BJ (cell line): ENCODE measurements at regions not wholly inside any gene's neighbourhood (a gene's known extent, or its start where the extent isn't known, plus 50 kb on each side); places are given as distances from the start of the nearest gene placed in this dataset.

Experiments
- CTCF ChIA-PET: fragments of 350-600 bp; formaldehyde crosslinking; extraction: SDS; loops from one replicate; lab custom pipeline; 2021; ENCODE audit warnings: antibody characterized with exemption, inconsistent platforms; lab: Yijun Ruan, JAX
- POLR2A ChIA-PET: fragments of 300-600 bp; sonication (Branson Sonifier 250); formaldehyde crosslinking; extraction: SDS; loops from one replicate; lab custom pipeline; 2021; ENCODE audit warnings: antibody characterized with exemption; lab: Charles Lee
- DNase-seq: peaks from one replicate; pipeline ENCODE4 v3.0.0-alpha.2; 2011; ENCODE audit warnings: low read depth
- H3K27me3 ChIP-seq: 2 replicates; pipeline ENCODE4 v1.6.0; 2011; ENCODE audit warnings: low read length; ENCODE audit not compliant: control insufficient read depth, insufficient read depth
- H3K36me3 ChIP-seq: 2 replicates; pipeline ENCODE4 v1.5.1; 2011; ENCODE audit warnings: low read length; ENCODE audit not compliant: control insufficient read depth, insufficient read depth
- H3K4me3 ChIP-seq: 2 replicates; pipeline ENCODE4 v1.5.1; 2011; ENCODE audit warnings: low read depth, mild to moderate bottlenecking, control low read depth, low read length
- CTCF ChIP-seq: IDR thresholded peaks from 2 replicates; pipeline ENCODE4 v1.5.1; 2011; ENCODE audit warnings: low read depth, mild to moderate bottlenecking, control low read depth, inconsistent platforms, low read length, moderate library complexity; ENCODE audit not compliant: insufficient read depth

DNA sequence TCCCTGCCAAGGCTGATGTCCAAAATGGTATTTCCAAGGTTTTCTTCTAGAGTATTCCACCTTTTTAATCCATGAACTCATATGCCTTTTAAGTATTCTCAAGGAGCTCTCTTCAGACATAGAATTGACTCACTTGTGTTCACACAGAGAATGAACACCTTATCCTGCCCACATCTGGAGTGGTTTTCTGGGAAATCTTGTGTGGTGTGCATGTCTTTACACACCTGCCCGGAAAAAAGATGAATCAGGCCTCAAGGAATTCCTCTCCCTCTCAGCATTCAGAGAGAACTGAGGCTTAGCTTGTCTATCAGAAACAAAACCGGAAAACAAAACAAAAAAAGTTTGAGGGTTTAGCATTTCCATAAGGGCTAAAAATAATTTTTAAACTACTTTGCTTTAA, 148.8 kb downstream of the TFAP2A start:
- POLR2A ChIA-PET = no interaction called here
- H3K27me3 ChIP-seq = no peaks in the 10 kb centered on the region
- CTCF ChIA-PET = interaction anchor here (0.6 kb wide), 1 partner anchor 18 kb away, joined by 3 read pairs; no protein-coding TSS in a partner anchor
- no peaks in the 10 kb centered on the region for H3K36me3 ChIP-seq
- no peak for TF ChIP-seq CTCF
- no peak for DNase-seq
- H3K4me3 ChIP-seq = no peak overlapping the region

DNA sequence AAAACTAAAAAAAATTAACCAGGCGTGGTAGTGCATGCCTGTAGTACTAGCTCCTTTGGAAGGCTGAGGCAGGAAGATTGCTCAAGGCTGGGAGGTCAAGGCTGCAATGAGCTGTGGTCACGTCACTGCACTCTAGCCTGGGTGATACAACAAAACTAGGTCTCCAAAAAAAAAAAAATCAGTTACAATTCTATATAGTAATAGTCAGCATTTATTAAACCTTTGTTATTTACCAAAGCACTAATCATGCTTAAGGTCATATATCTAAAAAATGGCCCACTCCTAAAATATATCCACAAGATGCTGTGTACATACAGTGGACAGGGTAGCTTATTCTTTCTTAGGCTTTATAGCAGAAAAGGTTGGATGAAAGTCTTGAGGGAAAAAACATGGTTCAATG, 152.4 kb downstream of the TFAP2A start:
- TF ChIP-seq CTCF = no peak
- Histone ChIP-seq H3K27me3 (no peaks in the 10 kb centered on the region), H3K36me3 (no peaks in the 10 kb centered on the region), H3K4me3 (no peak overlapping the region)
- POLR2A ChIA-PET = no interaction called here
- CTCF ChIA-PET = interaction anchor here (1.1 kb wide), 1 partner anchor 10 kb away, joined by 4 read pairs; no protein-coding TSS in a partner anchor
- DNase-seq = no peak

DNA sequence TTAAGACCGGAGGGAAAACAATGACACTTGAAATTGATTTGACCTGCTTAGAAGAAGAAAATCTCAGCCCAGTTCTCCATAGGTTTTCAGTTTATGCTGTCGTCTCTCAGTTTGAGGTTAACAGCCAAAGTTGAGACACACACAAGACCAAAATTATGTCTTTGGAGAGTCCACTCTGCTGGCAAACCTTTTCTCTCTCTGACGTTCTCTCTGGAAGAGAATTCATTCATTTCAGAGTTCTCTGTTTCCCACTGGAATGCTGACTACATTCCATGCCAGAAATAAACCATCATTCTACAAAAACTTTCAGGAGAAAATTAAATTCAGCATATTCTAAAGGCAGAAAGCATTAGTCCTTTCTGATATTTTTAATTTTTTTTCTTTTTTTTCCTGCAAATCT, 155.2 kb downstream of the TFAP2A start:
- H3K27me3 ChIP-seq = no peaks in the 10 kb centered on the region
- CTCF ChIA-PET = no interaction called here
- DNase-seq = no peak
- TF ChIP-seq CTCF = no peak
- no peak overlapping the region for H3K4me3 ChIP-seq
- H3K36me3 ChIP-seq = no peaks in the 10 kb centered on the region
- POLR2A ChIA-PET = no interaction called here

GRCh38 chr6:10258341-10258740, 156.5 kb downstream of the TFAP2A start:
- TF ChIP-seq CTCF = no peak
- H3K27me3 ChIP-seq = no peaks in the 10 kb centered on the region
- POLR2A ChIA-PET = no interaction called here
- no peak for DNase-seq
- CTCF ChIA-PET = no interaction called here
- H3K4me3 ChIP-seq = no peak overlapping the region
- no peaks in the 10 kb centered on the region for H3K36me3 ChIP-seq

GRCh38 chr6:10256113-10256690, 158.7 kb downstream of the TFAP2A start:
- ChIA-PET POLR2A (no interaction called here), CTCF (interaction anchor here (0.6 to 1.8 kb wide), 7 partner anchors 14 to 758 kb away, joined by 3 to 5 read pairs (median 3); partner anchors contain the start of gene TFAP2A)
- no peak for DNase-seq
- no peaks in the 10 kb centered on the region for H3K36me3 ChIP-seq
- peak; percentile 45 for TF ChIP-seq CTCF
- H3K27me3 ChIP-seq = no peaks in the 10 kb centered on the region
- H3K4me3 ChIP-seq = no peak overlapping the region
